ENCODE measurements at regions not wholly inside any gene's neighbourhood (a gene's known extent, or its start where the extent isn't known, plus 50 kb on each side); places are given as distances from the start of the nearest gene placed in this dataset.

DNA sequence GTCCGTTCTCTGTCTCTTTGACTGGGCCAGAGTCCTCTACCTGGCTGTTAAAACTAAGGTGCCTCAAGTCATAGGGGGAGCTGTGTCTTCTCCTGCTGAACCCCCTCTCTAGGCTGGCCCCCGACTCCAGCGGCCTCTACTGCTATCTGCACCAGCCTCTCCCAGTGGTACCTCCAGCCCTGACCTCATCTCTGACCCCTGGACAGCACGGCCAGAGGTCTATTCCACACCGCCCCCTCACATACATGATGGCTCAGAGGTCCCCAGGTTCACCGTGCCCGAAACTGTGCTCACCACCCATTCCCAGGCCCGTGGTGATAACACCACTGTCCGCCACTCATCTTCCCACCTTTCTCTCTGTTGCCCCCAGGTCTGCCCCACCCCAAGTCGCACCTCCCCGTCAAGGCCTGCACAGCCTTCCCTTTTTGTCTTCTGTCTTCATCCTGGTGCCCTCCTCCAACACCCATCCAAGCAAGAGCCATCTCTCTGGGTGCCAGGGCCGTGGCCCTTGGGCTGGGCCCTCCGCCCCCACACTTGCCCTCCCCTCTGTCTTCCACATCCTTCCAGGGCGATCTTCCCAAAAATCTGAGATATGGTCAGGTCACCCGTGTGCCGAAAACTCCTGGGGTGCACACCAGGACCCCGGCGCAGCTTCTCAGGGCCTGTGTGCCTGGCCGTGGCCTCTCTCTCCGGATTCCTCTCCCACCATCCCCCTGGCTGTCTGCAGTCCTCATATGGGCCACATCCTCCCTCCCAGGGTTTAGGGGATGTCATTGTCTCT lies 134.4 kb upstream of the ID2 start:
- TF ChIP-seq, protein P1, sequence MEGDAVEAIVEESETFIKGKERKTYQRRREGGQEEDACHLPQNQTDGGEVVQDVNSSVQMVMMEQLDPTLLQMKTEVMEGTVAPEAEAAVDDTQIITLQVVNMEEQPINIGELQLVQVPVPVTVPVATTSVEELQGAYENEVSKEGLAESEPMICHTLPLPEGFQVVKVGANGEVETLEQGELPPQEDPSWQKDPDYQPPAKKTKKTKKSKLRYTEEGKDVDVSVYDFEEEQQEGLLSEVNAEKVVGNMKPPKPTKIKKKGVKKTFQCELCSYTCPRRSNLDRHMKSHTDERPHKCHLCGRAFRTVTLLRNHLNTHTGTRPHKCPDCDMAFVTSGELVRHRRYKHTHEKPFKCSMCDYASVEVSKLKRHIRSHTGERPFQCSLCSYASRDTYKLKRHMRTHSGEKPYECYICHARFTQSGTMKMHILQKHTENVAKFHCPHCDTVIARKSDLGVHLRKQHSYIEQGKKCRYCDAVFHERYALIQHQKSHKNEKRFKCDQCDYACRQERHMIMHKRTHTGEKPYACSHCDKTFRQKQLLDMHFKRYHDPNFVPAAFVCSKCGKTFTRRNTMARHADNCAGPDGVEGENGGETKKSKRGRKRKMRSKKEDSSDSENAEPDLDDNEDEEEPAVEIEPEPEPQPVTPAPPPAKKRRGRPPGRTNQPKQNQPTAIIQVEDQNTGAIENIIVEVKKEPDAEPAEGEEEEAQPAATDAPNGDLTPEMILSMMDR (IDR thresholded peaks at IDR 0.05): no peak
- TF ChIP-seq EZH2 (IDR thresholded peaks at IDR 0.05): no peak
